WERI-Rb-1 (cell line): ENCODE measurements at regions not wholly inside any gene's neighbourhood (a gene's known extent, or its start where the extent isn't known, plus 50 kb on each side); places are given as distances from the start of the nearest gene placed in this dataset.

Experiments
- DNase-seq: peaks from one replicate; pipeline ENCODE4 v3.0.0-alpha.2; 2020
- H3K27ac ChIP-seq: fragments of 250-450 bp; sonication (Bioruptor Pico); 2 replicates; pipeline ENCODE4 v1.5.1; 2020; ENCODE audit warnings: mild to moderate bottlenecking, moderate library complexity
- H3K27me3 ChIP-seq: fragments of 250-450 bp; sonication (Bioruptor Pico); 2 replicates; pipeline ENCODE4 v1.5.1; 2021; ENCODE audit warnings: mild to moderate bottlenecking, low read depth, moderate library complexity; ENCODE audit not compliant: insufficient read depth, severe bottlenecking
- H3K36me3 ChIP-seq: fragments of 250-450 bp; sonication (Bioruptor Pico); 2 replicates; pipeline ENCODE4 v1.5.1; 2020; ENCODE audit warnings: mild to moderate bottlenecking, moderate library complexity
- H3K4me3 ChIP-seq: 2 replicates; pipeline ENCODE4 v1.5.1; 2011; ENCODE audit warnings: low read depth, mild to moderate bottlenecking, control low read depth, low read length
- H3K9me3 ChIP-seq: fragments of 250-450 bp; sonication (Bioruptor Pico); 2 replicates; pipeline ENCODE4 v1.5.1; 2021; ENCODE audit warnings: mild to moderate bottlenecking, moderate library complexity; ENCODE audit not compliant: severe bottlenecking
- CTCF ChIP-seq: IDR thresholded peaks from 2 replicates; pipeline ENCODE4 v1.5.1; 2011; ENCODE audit warnings: low read depth, mild to moderate bottlenecking, control low read depth, inconsistent platforms, low read length

GRCh38 chr18:51370996-51371395 lies 173.5 kb upstream of the MEX3C start:
- TF ChIP-seq CTCF, result no peak
- no peak for DNase-seq
- Histone ChIP-seq H3K9me3 (no peaks in the 10 kb centered on the region), H3K27me3 (no peaks in the 10 kb centered on the region), H3K4me3 (no peak overlapping the region), H3K27ac (no peak overlapping the region), H3K36me3 (no peaks in the 10 kb centered on the region)

- H3K4me3 ChIP-seq, result no peak overlapping the region
- no peaks in the 10 kb centered on the region for H3K9me3 ChIP-seq
- no peaks in the 10 kb centered on the region for H3K36me3 ChIP-seq
- DNase-seq, result no peak
- no peak overlapping the region for H3K27ac ChIP-seq
- no peak for TF ChIP-seq CTCF
- no peaks in the 10 kb centered on the region for H3K27me3 ChIP-seq
Observed at GRCh38 chr18:51371929-51372328, 174.4 kb upstream of the MEX3C start.

GRCh38 chr18:51382081-51382480 lies 184.6 kb upstream of the MEX3C start:
- H3K9me3 ChIP-seq, result no peaks in the 10 kb centered on the region
- H3K27ac ChIP-seq, result no peak overlapping the region
- TF ChIP-seq CTCF, result no peak
- H3K27me3 ChIP-seq, result no peaks in the 10 kb centered on the region
- H3K36me3 ChIP-seq, result no peaks in the 10 kb centered on the region
- no peak overlapping the region for H3K4me3 ChIP-seq
- DNase-seq, result no peak

- no peak overlapping the region for H3K4me3 ChIP-seq
- TF ChIP-seq CTCF, result no peak
- H3K27ac ChIP-seq, result no peak overlapping the region
- no peaks in the 10 kb centered on the region for H3K27me3 ChIP-seq
- H3K36me3 ChIP-seq, result no peaks in the 10 kb centered on the region
- no peaks in the 10 kb centered on the region for H3K9me3 ChIP-seq
- no peak for DNase-seq
Observed at GRCh38 chr18:51383116-51383515, 185.6 kb upstream of the MEX3C start.

GRCh38 chr18:51383711-51384110 lies 186.2 kb upstream of the MEX3C start:
- no peak overlapping the region for H3K4me3 ChIP-seq
- TF ChIP-seq CTCF, result no peak
- H3K9me3 ChIP-seq, result no peaks in the 10 kb centered on the region
- no peak for DNase-seq
- H3K27ac ChIP-seq, result no peak overlapping the region
- no peaks in the 10 kb centered on the region for H3K27me3 ChIP-seq
- no peaks in the 10 kb centered on the region for H3K36me3 ChIP-seq

- TF ChIP-seq CTCF, result no peak
- DNase-seq, result peak; percentile 72
- no peaks in the 10 kb centered on the region for H3K9me3 ChIP-seq
Observed at GRCh38 chr18:51385270-51385669, 187.8 kb upstream of the MEX3C start.

More at GRCh38 chr18:51385270-51385669, 187.8 kb upstream of the MEX3C start:
- no peaks in the 10 kb centered on the region for H3K27me3 ChIP-seq
- H3K36me3 ChIP-seq, result no peaks in the 10 kb centered on the region
- no peak overlapping the region for H3K27ac ChIP-seq
- no peak overlapping the region for H3K4me3 ChIP-seq
